ENCODE measurements at regions not wholly inside any gene's neighbourhood (a gene's known extent, or its start where the extent isn't known, plus 50 kb on each side); places are given as distances from the start of the nearest gene placed in this dataset.
"Not testable (repeated sequence)": the region's sequence is repeated elsewhere in the genome, so short reads cannot be mapped to it uniquely, and the experiment has no call there.

DNA sequence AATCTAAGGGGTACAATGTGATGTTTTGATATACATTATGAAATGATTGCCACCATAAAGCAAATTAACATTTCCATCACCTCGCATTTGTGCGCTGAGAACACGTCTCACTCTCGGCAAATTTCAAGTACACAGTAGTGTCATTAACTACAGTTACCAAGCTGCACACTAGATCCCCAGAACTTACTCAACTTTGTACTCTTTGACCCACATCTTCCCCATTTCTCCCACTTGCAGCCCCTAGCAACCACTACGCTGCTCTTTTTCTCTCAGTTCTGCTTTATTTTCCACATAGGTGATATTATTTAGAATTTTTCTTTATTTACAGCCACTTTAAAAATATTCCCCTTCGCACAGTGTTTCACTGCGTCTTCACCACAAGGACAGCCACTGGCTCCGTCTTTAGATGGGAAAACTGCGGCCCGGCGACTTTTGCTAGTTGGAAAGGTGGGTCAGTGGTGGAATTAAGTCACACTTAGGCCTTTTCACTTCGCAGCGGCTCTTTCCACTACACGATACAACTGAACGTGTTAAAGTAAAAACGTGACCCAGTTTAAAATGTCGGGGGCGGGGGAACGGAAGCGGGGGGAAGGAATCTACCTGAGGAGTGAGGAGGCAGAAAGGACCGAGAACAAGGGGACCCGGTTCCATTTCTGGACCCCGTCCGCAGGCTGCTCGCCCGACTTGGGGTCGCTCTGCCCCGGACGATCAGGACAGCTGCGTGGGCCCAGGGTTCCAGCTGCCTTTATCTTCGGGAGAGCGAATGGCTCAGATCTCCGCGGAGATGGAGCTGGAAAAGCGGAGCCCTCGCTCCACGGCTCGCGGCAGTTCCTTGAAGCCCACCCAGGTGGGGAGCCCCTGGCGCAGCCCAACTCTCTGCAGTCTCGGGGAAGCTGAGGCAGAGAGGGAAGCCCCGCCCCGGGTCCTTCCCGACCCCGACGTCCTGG lies 486.1 kb downstream of the UQCRFS1 start:
- DNase-seq: no peak

DNA sequence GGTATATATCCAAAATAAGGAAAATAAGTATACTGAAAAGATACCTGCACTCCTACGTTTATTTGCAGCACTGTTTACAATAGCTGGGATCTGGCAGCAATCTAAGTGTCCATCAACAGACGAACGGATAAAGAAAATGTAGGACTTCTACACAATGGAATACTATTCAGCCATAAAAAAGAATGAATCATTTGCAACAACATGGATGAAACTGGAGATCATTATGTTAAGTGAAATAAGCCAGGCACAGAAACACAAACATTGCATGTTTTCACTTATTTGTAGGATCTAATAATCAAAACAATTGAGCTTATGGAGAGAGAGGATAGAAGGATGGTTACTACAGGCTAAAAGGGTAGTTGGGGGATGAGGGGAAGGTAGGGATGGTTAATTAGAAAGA lies 494.0 kb downstream of the UQCRFS1 start:
- DNase-seq: no peak

DNA sequence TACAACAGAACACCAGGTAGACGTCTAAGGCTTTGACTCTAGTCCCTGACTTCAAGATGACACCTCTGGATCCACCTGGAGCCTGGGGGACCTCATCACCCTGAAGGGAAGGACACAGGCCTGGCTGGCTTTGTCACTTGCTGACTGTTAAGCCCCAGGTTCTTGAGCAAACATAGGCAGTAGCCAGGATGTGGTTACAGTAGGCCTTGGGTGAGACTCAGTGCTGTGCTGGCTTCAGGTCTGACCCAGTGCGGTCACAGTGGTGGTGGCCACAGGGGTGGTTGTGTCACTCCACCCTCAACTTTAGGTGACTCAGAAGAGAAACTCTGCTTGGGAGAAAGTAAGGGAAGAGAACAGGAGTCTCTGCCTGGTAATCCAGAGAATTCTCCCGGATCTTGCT lies 497.8 kb downstream of the UQCRFS1 start:
- DNase-seq: no peak

DNA sequence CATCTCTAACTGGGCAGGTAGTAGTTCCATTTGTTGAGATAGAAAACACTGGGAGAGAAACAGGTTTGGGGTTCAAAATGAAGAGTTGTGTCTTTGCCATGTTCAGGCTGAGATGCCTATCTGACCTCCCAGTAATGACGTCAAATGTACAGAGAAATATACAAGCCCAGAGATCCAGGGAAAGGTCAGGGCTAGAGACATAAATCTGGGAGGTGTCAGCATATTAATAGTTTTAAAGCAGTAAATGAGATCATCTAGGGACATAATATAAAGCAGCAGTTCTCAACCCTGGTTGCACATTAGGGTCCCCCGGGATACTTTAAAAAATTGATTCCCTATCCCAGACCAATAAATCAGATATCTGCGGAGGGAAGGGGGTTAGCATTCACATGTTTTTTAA lies 501.5 kb downstream of the UQCRFS1 start:
- no peak for DNase-seq

DNA sequence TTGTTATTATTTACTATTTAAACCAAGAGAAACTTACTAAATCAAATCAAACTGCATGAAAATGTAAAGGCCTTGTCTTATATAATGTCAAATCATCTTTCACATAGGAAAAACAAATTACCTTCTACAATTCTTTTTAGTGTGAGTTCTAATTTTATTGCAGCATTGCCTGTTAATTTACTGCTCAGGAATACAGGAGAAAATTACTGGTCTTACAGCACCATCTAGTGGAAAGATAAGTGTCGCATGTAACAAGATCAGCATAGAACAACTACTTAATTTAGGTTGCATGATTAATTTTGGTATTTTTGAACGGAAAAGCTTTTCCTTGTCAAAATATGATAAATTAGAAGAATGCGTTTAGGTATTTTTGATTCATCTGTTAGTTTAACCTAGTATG lies 502.7 kb downstream of the UQCRFS1 start:
- DNase-seq: peak; percentile 71

DNA sequence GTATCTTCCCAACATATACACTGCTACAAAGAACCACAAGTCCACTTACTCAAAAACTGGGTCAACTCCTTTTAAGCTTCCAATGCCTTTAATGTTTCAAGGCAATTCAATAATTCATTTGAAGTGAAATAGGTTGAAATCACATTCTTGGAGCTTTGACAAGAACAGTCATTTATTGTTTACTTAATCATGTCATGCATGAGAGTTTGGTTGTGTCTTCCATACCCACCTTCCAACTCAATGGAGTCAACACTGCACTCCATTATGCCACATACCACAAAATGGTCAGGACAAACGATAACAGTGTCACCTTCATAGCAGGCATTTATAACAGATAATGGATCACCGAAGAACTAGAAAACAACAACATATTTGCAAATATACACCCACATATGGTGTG lies 506.3 kb downstream of the UQCRFS1 start:
- DNase-seq: peak; percentile 24

DNA sequence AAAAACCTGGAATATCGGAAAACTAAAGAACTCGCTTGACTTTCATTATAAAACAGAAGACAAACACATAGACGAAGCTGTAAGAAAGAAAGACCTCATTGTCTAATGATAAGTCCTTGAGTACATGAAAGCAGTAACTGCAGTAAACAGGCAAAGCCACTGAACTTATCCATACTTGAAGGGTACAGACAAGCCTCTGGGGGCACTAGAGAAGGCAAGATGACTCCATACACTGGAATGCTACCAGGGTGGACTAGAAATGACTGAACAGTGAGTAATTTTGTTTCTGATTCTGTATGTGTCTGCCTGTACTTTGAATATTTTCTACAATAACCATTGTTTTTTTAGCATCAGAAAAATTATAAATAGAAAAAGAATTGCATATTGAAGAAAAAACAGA lies 507.9 kb downstream of the UQCRFS1 start:
- peak; percentile 91 for DNase-seq

DNA sequence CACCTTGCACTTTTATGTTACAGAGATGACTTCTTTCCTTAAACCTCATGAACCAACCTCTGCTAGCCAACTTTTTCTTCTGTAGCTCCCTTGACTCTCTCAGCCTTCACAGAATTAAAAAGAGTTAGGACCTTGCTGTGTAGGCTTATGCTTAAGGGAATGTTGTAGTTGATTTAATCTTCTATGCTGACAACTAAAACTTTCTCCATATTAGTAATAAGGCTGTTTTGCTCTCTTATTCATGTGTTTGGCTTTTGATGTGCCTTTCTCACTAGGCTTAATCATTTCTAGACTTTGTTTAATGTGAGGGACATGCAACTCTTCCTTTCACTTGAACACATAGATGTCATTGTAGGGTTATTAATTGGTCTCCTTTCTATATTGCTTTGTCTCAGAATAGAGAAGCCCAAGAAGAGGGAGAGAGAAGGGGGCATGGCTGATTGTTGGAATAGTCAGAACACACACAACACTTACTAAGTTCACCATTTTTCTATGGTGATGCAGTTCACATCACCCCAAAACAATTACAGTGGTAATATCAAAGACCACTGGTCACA lies 509.5 kb downstream of the UQCRFS1 start:
- no peak for DNase-seq

DNA sequence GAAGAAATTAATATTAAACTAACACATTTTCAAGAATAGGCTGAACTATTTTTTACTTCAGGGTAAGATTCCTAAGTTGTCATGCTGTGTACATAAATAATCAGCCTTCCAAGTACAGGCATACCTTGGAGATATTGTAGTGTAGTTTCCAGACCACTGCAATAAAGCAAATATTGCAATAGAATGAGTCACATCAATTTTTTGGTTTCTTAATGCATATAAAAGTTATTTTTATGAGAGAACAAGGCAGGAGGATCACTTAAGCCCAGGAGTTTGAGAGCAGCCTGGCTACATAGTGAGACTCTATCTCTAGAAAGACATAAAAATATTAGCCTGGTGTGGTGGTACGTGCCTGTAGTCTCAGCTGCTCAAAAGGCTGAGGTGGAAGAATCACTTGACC lies 511.5 kb downstream of the UQCRFS1 start:
- DNase-seq: peak; percentile 70

DNA sequence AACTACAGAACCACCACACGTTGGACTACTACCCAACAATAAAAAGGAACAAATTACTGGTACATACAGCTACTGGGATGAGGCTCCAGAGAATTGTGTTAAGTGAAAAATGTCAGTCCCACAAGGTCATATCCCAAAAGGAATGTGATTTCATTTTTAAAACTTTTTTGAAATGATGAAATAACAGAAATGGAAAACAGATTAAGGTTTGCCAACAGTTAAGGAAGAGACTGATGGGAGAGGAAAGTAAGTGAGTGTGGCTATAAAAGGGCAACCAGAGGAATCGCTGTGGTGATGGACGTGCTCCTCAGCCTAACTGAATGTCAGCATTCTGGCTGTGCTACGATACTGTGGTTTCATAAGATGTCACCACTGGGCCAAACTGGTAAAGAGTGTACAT lies 512.8 kb downstream of the UQCRFS1 start:
- peak; percentile 55 for DNase-seq

DNA sequence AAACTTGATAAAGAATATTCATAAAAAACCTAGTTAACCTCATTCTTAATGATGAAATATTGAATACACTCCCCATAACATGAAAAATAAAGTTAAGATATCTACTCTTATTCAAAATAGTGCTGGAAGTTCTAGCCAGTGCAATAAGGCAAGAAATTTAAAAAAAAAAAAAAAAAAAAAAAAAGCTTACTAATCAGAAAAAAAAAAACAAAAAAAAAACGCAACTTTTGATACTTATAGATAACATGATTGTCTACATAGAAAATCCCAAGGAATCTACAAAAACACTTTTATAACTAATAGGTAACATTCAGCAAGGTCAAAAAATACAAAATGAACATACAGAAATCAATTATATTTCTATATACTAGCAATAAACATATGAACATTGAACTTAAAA lies 515.6 kb downstream of the UQCRFS1 start:
- no peak for DNase-seq

DNA sequence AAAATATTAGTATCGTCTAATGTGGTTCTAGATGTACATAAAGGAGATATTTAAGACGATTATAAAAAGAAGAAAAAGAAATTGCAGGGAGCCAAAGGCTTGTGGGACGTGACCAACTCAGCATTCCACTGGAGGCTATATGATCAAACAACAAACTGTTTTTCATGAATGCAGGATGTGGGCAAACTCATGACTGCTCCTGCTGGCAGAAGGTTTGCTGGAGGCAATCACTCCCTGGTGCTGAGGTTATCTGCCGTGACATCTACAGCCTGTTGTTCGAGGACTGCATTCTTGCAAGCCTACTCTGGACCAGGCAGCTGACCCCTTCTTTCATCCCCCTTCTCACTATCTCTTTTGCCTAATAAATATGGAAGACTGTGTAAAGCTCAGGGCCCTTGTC lies 518.1 kb downstream of the UQCRFS1 start:
- DNase-seq: no peak

DNA sequence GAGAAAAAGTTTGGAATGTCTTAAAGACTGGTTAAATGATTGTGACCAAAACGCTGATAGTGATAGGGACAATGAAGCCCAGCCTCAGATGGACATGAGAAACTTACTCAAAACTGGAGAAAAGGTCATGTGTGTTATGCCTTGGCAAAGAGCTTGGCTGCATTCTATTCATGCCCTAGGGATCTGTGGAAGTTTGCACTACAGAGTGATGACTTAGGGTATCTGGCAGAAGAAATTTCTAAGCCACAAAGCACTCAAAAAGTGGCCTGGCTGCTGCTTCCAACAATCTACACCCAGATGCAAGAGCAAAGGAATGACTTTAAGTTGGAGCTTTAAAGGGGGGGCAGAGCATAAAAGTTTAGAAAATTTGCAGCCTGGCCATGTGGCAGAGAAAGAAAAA lies 521.3 kb downstream of the UQCRFS1 start:
- no peak for DNase-seq

DNA sequence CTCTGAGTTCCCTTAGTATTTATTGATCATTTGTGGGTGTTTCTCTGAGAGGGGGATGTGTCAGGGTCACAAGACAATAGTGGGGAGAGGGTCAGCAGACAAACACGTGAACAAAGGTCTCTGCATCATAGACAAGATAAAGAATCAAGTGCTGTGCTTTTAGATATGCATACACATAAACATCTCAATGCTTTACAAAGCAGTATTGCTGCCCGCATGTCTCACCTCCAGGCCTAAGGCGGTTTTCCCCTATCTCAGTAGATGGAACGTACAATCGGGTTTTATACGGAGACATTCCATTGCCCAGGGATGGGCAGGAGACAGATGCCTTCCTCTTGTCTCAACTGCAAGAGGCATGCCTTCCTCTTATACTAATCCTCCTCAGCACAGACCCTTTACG lies 523.5 kb downstream of the UQCRFS1 start:
- DNase-seq: not testable (repeated sequence)

DNA sequence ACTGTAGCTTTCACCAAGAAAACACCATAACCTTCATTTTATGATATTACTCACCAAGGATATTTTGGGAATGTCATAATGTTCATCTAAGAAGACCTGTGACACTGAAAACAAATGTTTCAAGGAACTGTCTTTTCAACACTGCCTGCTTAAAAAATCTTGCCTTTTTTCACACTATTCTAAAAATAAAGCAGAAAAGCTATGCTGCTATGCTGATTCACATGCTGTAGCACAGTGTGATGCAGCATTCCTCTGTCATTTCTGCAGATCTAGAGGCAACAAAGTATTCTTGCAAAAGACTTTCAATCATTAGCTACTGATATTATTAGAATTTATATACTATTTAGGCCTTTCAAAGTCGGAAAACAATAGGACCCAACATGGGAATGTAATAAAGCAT lies 525.7 kb downstream of the UQCRFS1 start:
- DNase-seq: no peak

DNA sequence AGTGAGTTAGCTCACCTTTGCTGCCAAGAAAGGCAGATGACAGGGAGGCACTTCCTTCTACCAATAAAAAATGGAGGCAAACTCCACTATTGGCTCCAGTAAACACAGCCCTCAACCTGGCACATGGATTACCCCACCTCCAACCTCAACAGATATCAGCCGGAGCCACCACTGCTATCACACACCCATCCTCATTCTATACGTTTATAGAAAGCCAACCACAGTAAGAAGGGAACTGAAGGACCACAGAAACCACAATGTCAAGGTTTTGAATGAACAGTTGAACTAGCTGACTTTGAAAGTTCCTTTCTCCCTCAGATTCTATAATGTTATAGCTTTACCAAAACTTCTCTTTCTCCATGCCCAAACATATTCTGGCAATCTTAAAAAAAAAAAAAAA lies 526.2 kb downstream of the UQCRFS1 start:
- no peak for DNase-seq

DNA sequence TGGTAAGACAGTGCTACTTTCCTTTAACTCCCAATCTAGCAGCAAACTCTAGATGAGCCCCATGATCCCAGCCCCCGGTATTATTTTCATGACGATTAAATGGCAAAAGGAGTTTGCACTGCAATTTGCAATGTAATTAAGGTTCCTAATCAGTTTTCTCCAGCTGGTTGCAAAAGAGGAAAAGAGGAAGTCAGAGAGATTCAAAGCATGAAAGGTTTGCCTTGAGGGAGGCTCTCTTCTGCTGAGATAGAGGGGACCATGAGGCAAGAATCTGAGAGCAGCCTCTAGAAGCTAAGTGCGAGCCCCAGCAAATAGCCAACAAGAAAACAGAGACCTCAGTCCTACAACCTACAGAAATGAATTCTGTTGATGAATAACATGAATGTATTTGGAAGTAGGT lies 527.1 kb downstream of the UQCRFS1 start:
- DNase-seq: no peak

DNA sequence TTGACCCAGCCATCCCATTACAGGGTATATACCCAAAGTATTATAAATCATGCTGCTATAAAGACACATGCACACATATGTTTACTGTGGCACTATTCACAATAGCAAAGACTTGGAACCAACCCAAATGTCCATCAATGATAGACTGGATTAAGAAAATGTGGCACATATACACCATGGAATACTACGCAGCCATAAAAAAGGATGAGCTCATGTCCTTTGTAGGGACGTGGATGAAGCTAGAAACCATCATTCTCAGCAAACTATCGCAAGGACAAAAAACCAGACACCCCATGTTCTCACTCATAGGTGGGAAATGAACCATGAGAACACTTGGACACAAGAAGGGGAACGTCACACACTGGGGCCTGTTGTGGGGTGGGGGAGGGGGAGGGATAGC lies 527.9 kb downstream of the UQCRFS1 start:
- DNase-seq: not testable (repeated sequence)

DNA sequence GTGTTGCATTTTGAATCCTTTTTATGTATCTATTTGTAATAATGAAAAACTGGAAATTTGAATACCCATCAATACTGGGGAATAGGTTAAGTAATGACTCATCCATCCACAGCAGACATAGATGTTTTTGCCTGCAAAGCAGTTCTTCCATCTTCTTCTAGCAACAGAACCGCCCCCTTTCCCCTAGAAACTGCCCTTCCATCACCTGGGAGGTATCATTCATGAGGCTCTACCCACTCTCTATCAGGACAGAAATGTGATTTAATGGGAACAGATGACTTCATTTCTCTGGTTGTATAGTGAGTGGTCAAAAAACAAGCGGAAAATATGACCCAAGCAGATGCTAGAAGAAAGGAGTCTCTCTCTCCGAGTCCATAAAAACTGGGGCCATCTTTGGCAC lies 532.8 kb downstream of the UQCRFS1 start:
- no peak for DNase-seq

DNA sequence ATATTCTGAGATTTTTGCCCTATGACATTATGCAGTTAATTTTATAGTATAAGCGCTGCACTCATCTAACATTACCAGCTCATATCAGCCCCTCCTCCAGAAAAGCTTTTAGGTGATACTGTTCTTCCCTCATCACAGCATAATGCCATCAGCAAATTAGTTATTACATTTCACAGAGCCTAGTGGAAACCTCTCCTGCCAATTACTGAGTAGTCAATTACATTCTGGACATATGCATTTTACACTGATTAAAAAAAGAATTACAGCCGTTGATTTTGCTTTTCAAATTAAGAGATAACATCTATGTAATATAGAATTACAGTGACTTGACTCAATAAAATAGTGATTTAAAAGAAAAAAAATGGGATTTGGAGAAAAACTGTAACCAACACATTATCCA lies 542.1 kb downstream of the UQCRFS1 start:
- no peak for DNase-seq

DNA sequence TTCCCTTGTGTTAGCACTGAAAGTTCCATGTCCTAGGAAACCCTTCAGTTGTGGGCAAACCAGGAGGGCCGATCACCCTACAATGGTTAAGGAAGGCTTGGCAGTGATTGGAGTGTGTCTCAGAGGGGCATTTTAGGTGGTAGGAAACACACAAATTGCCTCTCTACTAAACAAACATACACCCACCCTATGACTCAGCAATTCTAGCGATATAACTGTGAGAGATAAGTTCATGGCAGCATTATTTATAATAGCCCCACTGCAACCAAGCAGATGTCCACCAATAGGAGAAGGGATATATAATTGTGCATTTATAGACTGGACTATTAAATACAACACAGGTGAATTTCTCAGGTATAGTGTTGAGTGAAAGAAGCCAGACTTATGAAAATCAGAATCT lies 543.1 kb downstream of the UQCRFS1 start:
- DNase-seq: no peak

DNA sequence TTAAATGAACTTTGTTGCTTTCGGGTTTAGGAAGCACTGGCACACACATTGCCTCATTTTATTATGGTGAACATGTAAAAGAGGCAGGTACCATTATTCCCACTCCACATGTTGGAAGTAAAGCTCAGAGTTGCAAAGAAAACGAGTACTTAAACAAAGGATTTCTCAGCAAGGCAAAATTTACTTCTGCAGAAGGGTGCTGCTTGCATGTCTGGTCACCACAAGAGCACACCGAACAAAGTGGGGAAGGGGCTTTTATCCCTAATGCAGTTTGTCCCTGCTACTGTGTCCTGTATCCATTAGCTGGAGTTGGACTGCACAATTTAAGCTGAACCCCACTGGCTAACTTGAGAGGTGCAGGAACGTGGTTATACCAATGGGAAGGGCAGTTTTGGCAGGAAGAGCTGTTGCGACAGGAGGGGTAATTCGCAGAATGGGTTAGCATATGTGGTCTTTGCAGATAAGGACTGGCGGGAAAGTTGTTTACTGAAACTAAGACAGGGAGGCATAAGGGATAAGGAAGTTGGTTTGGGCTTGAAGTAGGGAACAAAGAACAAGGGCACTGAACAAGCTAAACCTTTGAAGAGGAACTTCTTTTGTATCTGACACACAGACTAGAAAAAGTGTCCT lies 545.5 kb downstream of the UQCRFS1 start:
- DNase-seq: no peak

DNA sequence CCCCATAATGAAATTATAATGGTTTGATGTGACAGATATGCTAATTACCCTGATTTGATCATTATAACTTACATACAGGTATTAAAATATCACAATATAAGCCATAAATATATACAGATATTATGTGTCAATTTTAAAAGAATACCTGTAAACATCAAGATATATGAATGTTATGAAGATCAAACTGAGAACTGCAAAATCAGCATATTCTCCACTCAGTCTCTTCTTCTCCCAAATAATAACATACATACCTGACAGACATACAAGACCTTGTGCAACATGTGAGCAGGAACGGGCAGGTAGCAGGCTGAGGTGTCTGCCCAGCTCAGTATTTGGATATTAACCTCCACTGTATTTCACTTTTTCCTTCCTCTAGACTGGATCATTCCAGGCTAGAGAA lies 547.2 kb downstream of the UQCRFS1 start:
- DNase-seq: no peak

DNA sequence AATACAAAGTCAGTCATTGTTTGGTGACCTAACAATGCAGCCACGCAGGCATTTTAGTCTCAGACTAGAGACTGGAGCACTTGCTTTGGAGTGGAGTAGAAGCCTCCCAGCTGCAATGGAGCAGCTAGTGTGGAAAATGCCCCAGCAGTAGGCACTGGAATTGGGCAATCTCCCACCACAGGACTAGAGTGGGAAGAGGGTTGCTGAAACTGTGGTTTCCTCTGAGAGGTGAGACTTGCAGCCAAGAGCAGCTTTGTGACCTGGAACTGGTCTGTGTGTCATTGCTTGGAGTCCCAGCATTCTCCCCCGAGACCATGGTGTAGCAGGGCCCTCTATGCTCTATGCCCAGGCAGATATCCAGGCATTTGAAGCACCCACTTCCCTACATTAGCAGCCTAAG lies 556.3 kb downstream of the UQCRFS1 start:
- no peak for DNase-seq
